ENCODE measurements at regions not wholly inside any gene's neighbourhood (a gene's known extent, or its start where the extent isn't known, plus 50 kb on each side); places are given as distances from the start of the nearest gene placed in this dataset.

GRCh38 chr2:185219981-185220380 is 518.6 kb upstream of the FSIP2 start:
- TF ChIP-seq CTCF (IDR thresholded peaks at IDR 0.05) (no peak), EZH2phosphoT487 (IDR thresholded peaks at IDR 0.05) (no peak), EZH2 (IDR thresholded peaks at IDR 0.05) (no peak)
